ENCODE measurements at regions not wholly inside any gene's neighbourhood (a gene's known extent, or its start where the extent isn't known, plus 50 kb on each side); places are given as distances from the start of the nearest gene placed in this dataset.
"Not testable (repeated sequence)": the region's sequence is repeated elsewhere in the genome, so short reads cannot be mapped to it uniquely, and the experiment has no call there.

DNA sequence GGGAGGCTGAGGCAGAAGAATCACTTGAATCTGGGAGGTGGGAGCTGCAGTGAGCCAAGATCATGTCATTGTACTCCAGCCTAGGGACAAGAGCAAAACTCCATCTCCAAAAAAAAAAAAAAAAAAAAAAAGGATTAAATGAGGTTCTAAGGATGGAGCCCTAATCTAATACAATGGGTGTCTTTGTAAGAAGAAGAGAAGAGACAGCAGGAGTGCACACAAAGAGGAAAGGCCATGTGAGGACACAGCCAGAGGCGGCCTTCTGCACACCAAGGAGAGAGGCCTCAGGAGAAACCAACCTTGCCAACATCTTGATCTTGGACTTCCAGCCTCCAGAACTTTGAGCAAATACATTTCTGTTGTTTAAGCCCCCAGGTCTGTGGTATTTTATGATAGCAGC is 66.6 kb upstream of the CECR2 start:
- Histone ChIP-seq H2AFZ (ENCODE audit: low read length) (no peak overlapping the region), H3K27me3 (ENCODE audit: low read length) (no peaks in the 10 kb centered on the region), H4K20me1 (ENCODE audit: insufficient read depth, low read depth, low read length) (no peaks in the 10 kb centered on the region), H3K4me1 (ENCODE audit: low read length) (no peaks in the 10 kb centered on the region), H3K79me2 (ENCODE audit: low read length) (no peaks in the 10 kb centered on the region), H3K27ac (ENCODE audit: low read length) (no peak overlapping the region), H3K9me3 (ENCODE audit: low read length) (no peaks in the 10 kb centered on the region), H3K9me2 (replicated peaks; ENCODE audit: insufficient read depth, low read length) (no peaks in the 10 kb centered on the region), H3K9ac (ENCODE audit: low read length) (no peak overlapping the region), H3K4me3 (ENCODE audit: low read length) (no peak overlapping the region), H3K4me2 (ENCODE audit: low read depth, low read length, poor library complexity, severe bottlenecking) (no peak overlapping the region), H3K36me3 (ENCODE audit: insufficient read depth, low read length) (no peaks in the 10 kb centered on the region)
- DNase-seq, result no peak

DNA sequence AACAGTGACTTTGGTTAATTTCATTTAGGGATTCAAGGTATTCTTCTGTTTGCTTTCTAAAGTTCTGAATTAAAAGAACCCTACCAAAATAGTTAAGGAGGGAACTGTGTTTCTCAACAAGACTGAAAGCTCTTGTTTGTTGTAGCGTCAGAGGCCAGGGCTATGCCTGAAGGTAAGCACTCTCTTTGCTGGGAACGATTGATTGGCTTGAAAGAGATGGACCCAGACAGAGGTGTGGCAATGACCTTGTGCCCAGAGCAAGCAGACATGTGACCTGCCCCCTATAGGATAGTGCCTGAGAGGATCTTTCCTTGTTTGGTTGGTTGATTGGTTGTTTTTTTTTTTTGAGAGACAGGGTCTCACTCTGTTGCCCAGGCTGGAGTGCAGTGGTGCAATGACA is 68.3 kb upstream of the CECR2 start:
- H3K4me2 ChIP-seq (ENCODE audit: low read depth, low read length, poor library complexity, severe bottlenecking), result no peak overlapping the region
- no peaks in the 10 kb centered on the region for H3K36me3 ChIP-seq (ENCODE audit: insufficient read depth, low read length)
- H3K79me2 ChIP-seq (ENCODE audit: low read length), result no peaks in the 10 kb centered on the region
- H3K4me3 ChIP-seq (ENCODE audit: low read length), result no peak overlapping the region
- H3K27ac ChIP-seq (ENCODE audit: low read length), result no peak overlapping the region
- no peak overlapping the region for H3K9ac ChIP-seq (ENCODE audit: low read length)
- H3K4me1 ChIP-seq (ENCODE audit: low read length), result no peaks in the 10 kb centered on the region
- no peaks in the 10 kb centered on the region for H3K9me2 ChIP-seq (replicated peaks; ENCODE audit: insufficient read depth, low read length)
- no peaks in the 10 kb centered on the region for H3K9me3 ChIP-seq (ENCODE audit: low read length)
- no peaks in the 10 kb centered on the region for H4K20me1 ChIP-seq (ENCODE audit: insufficient read depth, low read depth, low read length)
- DNase-seq, result no peak
- no peak overlapping the region for H2AFZ ChIP-seq (ENCODE audit: low read length)
- H3K27me3 ChIP-seq (ENCODE audit: low read length), result no peaks in the 10 kb centered on the region

DNA sequence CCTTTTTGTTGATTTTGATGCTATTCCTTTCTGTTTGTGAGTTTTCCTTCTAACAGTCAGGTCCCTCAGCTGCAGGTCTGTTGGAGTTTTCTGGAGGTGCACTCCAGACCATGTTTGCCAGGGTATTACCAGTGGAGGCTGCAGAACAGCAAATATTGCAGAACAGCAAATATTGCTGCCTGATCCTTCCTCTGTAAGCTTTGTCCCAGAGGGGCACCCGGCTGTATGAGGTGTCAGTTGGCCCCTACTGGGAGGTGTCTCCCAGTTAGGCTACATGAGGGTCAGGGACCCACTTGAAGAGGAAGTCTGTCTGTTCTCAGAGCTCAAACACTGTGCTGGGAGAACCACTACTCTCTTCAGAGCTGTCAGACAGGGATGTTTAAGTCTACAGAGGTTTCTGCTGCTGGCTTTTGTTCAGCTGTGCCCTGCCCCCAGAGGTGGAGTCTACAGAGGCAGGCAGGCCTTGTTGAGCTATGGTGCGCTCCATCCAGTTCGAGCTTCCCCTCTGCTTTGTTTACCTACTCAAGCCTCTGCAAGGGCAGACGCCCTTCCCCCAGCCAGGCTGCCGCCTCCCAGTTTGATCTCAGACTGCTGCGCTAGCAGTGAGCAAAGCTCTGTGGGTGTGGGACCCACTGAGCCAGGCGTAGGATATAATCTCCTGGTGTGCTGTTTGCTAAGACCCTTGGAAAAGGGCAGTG is 70.3 kb upstream of the CECR2 start:
- not testable (repeated sequence) for H4K20me1 ChIP-seq (ENCODE audit: insufficient read depth, low read depth, low read length); H3K9me2 ChIP-seq (replicated peaks; ENCODE audit: insufficient read depth, low read length); H3K9me3 ChIP-seq (ENCODE audit: low read length); H3K27me3 ChIP-seq (ENCODE audit: low read length); H3K4me3 ChIP-seq (ENCODE audit: low read length); H3K79me2 ChIP-seq (ENCODE audit: low read length); H2AFZ ChIP-seq (ENCODE audit: low read length); H3K4me1 ChIP-seq (ENCODE audit: low read length); H3K9ac ChIP-seq (ENCODE audit: low read length); H3K4me2 ChIP-seq (ENCODE audit: low read depth, low read length, poor library complexity, severe bottlenecking); H3K27ac ChIP-seq (ENCODE audit: low read length); DNase-seq; H3K36me3 ChIP-seq (ENCODE audit: insufficient read depth, low read length)

DNA sequence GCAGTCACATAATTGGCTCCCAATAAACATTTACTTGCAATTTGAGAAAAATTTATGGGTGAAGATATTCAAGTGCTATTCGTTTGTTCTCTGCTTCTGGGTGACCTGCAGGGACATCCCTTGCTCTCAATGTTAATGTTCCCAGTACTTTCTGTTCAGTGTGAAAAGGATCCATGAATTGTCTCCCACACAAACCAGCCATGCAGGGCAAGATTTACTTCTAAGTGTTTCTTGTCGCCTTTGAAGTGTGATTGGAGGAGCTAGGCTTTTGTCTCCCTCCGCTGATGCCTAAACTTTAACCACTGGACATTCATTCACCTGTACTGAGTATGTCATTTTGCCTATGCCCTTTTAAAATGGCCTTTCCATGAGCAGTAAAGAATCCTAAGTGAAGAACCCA is 66.4 kb upstream of the ADA2 start:
- Histone ChIP-seq H3K4me2 (ENCODE audit: low read depth, low read length, poor library complexity, severe bottlenecking) (no peak overlapping the region), H3K27ac (ENCODE audit: low read length) (no peak overlapping the region), H2AFZ (ENCODE audit: low read length) (no peak overlapping the region), H3K36me3 (ENCODE audit: insufficient read depth, low read length) (no peaks in the 10 kb centered on the region), H3K79me2 (ENCODE audit: low read length) (no peaks in the 10 kb centered on the region), H3K4me1 (ENCODE audit: low read length) (no peaks in the 10 kb centered on the region), H3K9ac (ENCODE audit: low read length) (no peak overlapping the region), H4K20me1 (ENCODE audit: insufficient read depth, low read depth, low read length) (no peaks in the 10 kb centered on the region), H3K9me3 (ENCODE audit: low read length) (no peaks in the 10 kb centered on the region), H3K4me3 (ENCODE audit: low read length) (no peak overlapping the region), H3K9me2 (replicated peaks; ENCODE audit: insufficient read depth, low read length) (no peaks in the 10 kb centered on the region), H3K27me3 (ENCODE audit: low read length) (no peaks in the 10 kb centered on the region)
- no peak for DNase-seq

DNA sequence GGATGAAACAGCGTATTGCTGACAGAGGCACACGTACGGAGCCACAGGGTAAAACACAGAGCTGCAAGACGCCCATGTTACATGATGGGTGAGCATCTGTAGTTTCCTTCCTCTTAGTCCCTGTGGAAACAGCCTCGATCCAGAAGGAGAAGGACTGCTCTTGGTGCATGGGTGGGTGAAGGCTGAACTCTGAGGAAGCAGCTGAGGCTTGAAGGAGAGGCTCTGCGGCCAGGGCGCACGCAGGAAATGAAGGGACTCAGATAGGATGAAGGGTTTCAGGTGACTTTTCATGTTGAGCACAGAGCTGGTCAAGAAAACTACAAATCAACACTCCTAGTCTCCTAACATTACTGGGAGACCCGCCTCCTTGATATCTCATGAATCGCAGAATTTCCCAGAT is 65.7 kb upstream of the ADA2 start:
- Histone ChIP-seq H3K27me3 (ENCODE audit: low read length) (no peaks in the 10 kb centered on the region), H3K4me2 (ENCODE audit: low read depth, low read length, poor library complexity, severe bottlenecking) (no peak overlapping the region), H4K20me1 (ENCODE audit: insufficient read depth, low read depth, low read length) (no peaks in the 10 kb centered on the region), H3K36me3 (ENCODE audit: insufficient read depth, low read length) (no peaks in the 10 kb centered on the region), H3K4me1 (ENCODE audit: low read length) (no peaks in the 10 kb centered on the region), H3K9me2 (replicated peaks; ENCODE audit: insufficient read depth, low read length) (no peaks in the 10 kb centered on the region), H3K27ac (ENCODE audit: low read length) (no peak overlapping the region), H3K79me2 (ENCODE audit: low read length) (no peaks in the 10 kb centered on the region), H3K4me3 (ENCODE audit: low read length) (no peak overlapping the region), H2AFZ (ENCODE audit: low read length) (no peak overlapping the region), H3K9me3 (ENCODE audit: low read length) (no peaks in the 10 kb centered on the region), H3K9ac (ENCODE audit: low read length) (no peak overlapping the region)
- no peak for DNase-seq

DNA sequence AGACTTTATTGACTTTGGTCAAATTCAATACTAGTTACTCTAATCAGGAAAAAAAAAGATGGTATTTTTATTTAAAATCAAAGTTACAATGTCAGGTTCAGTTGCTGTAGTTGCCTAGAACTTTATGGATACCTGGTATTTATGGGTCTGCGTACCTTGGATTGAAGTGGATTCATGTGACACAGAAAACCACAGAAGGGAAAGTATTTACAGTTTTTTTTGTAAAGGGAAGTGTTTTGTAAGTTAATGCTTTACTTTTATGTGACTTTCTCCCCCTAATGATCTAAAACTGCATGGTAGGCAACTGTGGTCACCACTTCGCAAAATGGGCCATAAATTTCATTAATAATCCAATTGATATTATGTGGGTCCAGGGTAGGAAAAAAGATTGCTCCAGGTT is 65.2 kb upstream of the ADA2 start:
- Histone ChIP-seq H3K4me2 (ENCODE audit: low read depth, low read length, poor library complexity, severe bottlenecking) (no peak overlapping the region), H3K27me3 (ENCODE audit: low read length) (no peaks in the 10 kb centered on the region), H3K9me2 (replicated peaks; ENCODE audit: insufficient read depth, low read length) (no peaks in the 10 kb centered on the region), H2AFZ (ENCODE audit: low read length) (no peak overlapping the region), H3K36me3 (ENCODE audit: insufficient read depth, low read length) (no peaks in the 10 kb centered on the region), H4K20me1 (ENCODE audit: insufficient read depth, low read depth, low read length) (no peaks in the 10 kb centered on the region), H3K9ac (ENCODE audit: low read length) (no peak overlapping the region), H3K79me2 (ENCODE audit: low read length) (no peaks in the 10 kb centered on the region), H3K4me3 (ENCODE audit: low read length) (no peak overlapping the region), H3K4me1 (ENCODE audit: low read length) (no peaks in the 10 kb centered on the region), H3K27ac (ENCODE audit: low read length) (no peak overlapping the region), H3K9me3 (ENCODE audit: low read length) (no peaks in the 10 kb centered on the region)
- DNase-seq, result no peak

DNA sequence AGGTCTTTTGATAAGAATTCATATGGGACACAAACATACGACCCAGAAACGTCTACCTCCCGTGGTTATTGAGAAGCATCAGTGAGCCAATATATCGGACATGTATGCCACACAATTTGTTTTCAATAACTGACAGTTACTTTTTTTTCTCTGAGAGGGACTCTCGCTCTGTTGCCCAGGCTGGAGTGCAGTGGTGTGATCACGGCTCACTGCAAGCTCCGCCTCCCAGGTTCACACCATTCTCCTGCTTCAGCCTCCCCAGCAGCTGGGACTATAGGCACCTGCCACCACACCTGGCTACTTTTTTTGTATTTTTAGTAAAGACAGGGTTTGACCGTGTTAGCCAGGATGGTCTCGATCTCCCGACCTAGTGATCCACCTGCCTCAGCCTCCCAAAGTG is 64.6 kb upstream of the ADA2 start:
- H3K9me2 ChIP-seq (replicated peaks; ENCODE audit: insufficient read depth, low read length); H3K36me3 ChIP-seq (ENCODE audit: insufficient read depth, low read length); H3K4me1 ChIP-seq (ENCODE audit: low read length); H2AFZ ChIP-seq (ENCODE audit: low read length); DNase-seq; H3K4me2 ChIP-seq (ENCODE audit: low read depth, low read length, poor library complexity, severe bottlenecking); H3K9ac ChIP-seq (ENCODE audit: low read length); H3K4me3 ChIP-seq (ENCODE audit: low read length); H3K79me2 ChIP-seq (ENCODE audit: low read length); H4K20me1 ChIP-seq (ENCODE audit: insufficient read depth, low read depth, low read length); H3K9me3 ChIP-seq (ENCODE audit: low read length); H3K27ac ChIP-seq (ENCODE audit: low read length); H3K27me3 ChIP-seq (ENCODE audit: low read length): not testable (repeated sequence)

DNA sequence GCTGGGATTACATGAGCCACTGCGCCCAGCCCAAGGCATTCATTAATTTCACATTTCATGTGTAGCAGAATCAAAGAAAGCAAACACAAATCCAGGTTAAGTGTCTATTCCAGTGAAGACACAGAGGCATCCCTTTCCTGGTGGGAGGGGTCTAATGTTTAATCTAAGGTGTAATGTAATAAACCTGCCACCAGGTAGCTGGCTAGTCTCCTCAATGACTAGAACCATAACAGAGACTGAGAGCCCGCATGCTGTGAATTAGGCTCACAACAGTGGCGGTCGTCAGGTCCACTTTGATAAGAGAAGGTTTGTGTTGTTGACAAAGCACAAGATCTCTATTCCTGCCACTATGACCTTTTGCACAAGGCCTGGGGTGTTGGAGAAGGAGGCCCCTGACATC is 64.2 kb upstream of the ADA2 start:
- H3K9me2 ChIP-seq (replicated peaks; ENCODE audit: insufficient read depth, low read length), result no peaks in the 10 kb centered on the region
- no peaks in the 10 kb centered on the region for H3K9me3 ChIP-seq (ENCODE audit: low read length)
- H4K20me1 ChIP-seq (ENCODE audit: insufficient read depth, low read depth, low read length), result no peaks in the 10 kb centered on the region
- H3K4me2 ChIP-seq (ENCODE audit: low read depth, low read length, poor library complexity, severe bottlenecking), result no peak overlapping the region
- no peak overlapping the region for H3K27ac ChIP-seq (ENCODE audit: low read length)
- no peak overlapping the region for H3K4me3 ChIP-seq (ENCODE audit: low read length)
- no peak overlapping the region for H3K9ac ChIP-seq (ENCODE audit: low read length)
- H3K27me3 ChIP-seq (ENCODE audit: low read length), result no peaks in the 10 kb centered on the region
- H3K4me1 ChIP-seq (ENCODE audit: low read length), result no peaks in the 10 kb centered on the region
- H2AFZ ChIP-seq (ENCODE audit: low read length), result no peak overlapping the region
- H3K36me3 ChIP-seq (ENCODE audit: insufficient read depth, low read length), result no peaks in the 10 kb centered on the region
- no peak for DNase-seq
- no peaks in the 10 kb centered on the region for H3K79me2 ChIP-seq (ENCODE audit: low read length)

DNA sequence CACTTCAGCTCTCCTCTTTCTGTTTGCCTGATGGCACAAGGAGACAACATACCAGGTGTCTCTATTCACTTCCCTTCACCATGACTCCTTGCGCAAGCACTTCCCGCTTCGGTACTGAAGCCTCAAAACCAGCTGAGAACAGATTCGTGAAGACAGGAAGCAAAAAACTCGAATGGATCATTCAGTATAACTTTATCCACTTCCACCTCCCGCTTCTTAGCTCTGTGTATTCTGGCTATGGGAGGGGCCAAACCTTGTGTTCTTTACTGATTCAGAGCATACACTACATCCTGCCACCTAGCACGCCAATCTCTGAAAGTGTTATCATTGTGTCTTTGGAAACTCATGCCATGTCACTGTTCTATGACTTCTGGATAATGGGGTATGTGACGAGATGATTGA is 62.2 kb upstream of the ADA2 start:
- no peaks in the 10 kb centered on the region for H3K4me1 ChIP-seq (ENCODE audit: low read length)
- H3K4me3 ChIP-seq (ENCODE audit: low read length), result no peak overlapping the region
- no peaks in the 10 kb centered on the region for H3K36me3 ChIP-seq (ENCODE audit: insufficient read depth, low read length)
- no peaks in the 10 kb centered on the region for H3K79me2 ChIP-seq (ENCODE audit: low read length)
- H4K20me1 ChIP-seq (ENCODE audit: insufficient read depth, low read depth, low read length), result no peaks in the 10 kb centered on the region
- no peak overlapping the region for H3K9ac ChIP-seq (ENCODE audit: low read length)
- H3K9me3 ChIP-seq (ENCODE audit: low read length), result no peaks in the 10 kb centered on the region
- H3K27me3 ChIP-seq (ENCODE audit: low read length), result no peaks in the 10 kb centered on the region
- no peak overlapping the region for H3K4me2 ChIP-seq (ENCODE audit: low read depth, low read length, poor library complexity, severe bottlenecking)
- no peaks in the 10 kb centered on the region for H3K9me2 ChIP-seq (replicated peaks; ENCODE audit: insufficient read depth, low read length)
- DNase-seq, result no peak
- H2AFZ ChIP-seq (ENCODE audit: low read length), result no peak overlapping the region
- H3K27ac ChIP-seq (ENCODE audit: low read length), result no peak overlapping the region

Measured in Karpas-422 (cell line).